ENCODE measurements at regions not wholly inside any gene's neighbourhood (a gene's known extent, or its start where the extent isn't known, plus 50 kb on each side); places are given as distances from the start of the nearest gene placed in this dataset.

GRCh38 chr3:197356741-197357140 lies 58.3 kb upstream of the DLG1 start:
- no peak for DNase-seq (ENCODE audit: low spot score)
- in situ Hi-C loops (cut with MboI; ENCODE audit: low pct_unique_long_range_greater_than_20kb, low sequenced_read_pairs, unreplicated experiment), result no loop called here
- no peak for TF ChIP-seq CTCF (IDR thresholded peaks at IDR 0.05; ENCODE audit: extremely low read depth, insufficient read depth, missing control alignments)

GRCh38 chr3:197356275-197356674 lies 57.9 kb upstream of the DLG1 start:
- TF ChIP-seq CTCF (IDR thresholded peaks at IDR 0.05; ENCODE audit: extremely low read depth, insufficient read depth, missing control alignments), result no peak
- in situ Hi-C loops (cut with MboI; ENCODE audit: low pct_unique_long_range_greater_than_20kb, low sequenced_read_pairs, unreplicated experiment), result no loop called here
- DNase-seq (ENCODE audit: low spot score), result no peak

GRCh38 chr3:197355713-197356112 lies 57.3 kb upstream of the DLG1 start:
- no peak for DNase-seq (ENCODE audit: low spot score)
- in situ Hi-C loops (cut with MboI; ENCODE audit: low pct_unique_long_range_greater_than_20kb, low sequenced_read_pairs, unreplicated experiment), result no loop called here
- TF ChIP-seq CTCF (IDR thresholded peaks at IDR 0.05; ENCODE audit: extremely low read depth, insufficient read depth, missing control alignments), result no peak

- TF ChIP-seq CTCF (IDR thresholded peaks at IDR 0.05; ENCODE audit: extremely low read depth, insufficient read depth, missing control alignments), result no peak
Measured at GRCh38 chr3:197354568-197355001, 56.2 kb upstream of the DLG1 start.

GRCh38 chr3:197353867-197354567 lies 55.6 kb upstream of the DLG1 start:
- no peak for DNase-seq (ENCODE audit: low spot score)
- in situ Hi-C loops (cut with MboI; ENCODE audit: low pct_unique_long_range_greater_than_20kb, low sequenced_read_pairs, unreplicated experiment), result no loop called here
- no peak for TF ChIP-seq CTCF (IDR thresholded peaks at IDR 0.05; ENCODE audit: extremely low read depth, insufficient read depth, missing control alignments)

More at GRCh38 chr3:197354568-197355001, 56.2 kb upstream of the DLG1 start:
- no peak for DNase-seq (ENCODE audit: low spot score)
- in situ Hi-C loops (cut with MboI; ENCODE audit: low pct_unique_long_range_greater_than_20kb, low sequenced_read_pairs, unreplicated experiment), result no loop called here

GRCh38 chr3:197353001-197353866 lies 54.8 kb upstream of the DLG1 start:
- DNase-seq (ENCODE audit: low spot score), result no peak

More at GRCh38 chr3:197353001-197353866, 54.8 kb upstream of the DLG1 start:
- TF ChIP-seq CTCF (IDR thresholded peaks at IDR 0.05; ENCODE audit: extremely low read depth, insufficient read depth, missing control alignments), result no peak
- in situ Hi-C loops (cut with MboI; ENCODE audit: low pct_unique_long_range_greater_than_20kb, low sequenced_read_pairs, unreplicated experiment), result no loop called here
